WTC11 (cell line): ENCODE measurements at regions not wholly inside any gene's neighbourhood (a gene's known extent, or its start where the extent isn't known, plus 50 kb on each side); places are given as distances from the start of the nearest gene placed in this dataset.

Experiments used
- ATAC-seq: fragments of 200-7000 bp; cut with Tn5 transposase; 2 replicates; pipeline ENCODE4 v1.10.0; 2021; ENCODE audit warnings: mild to moderate bottlenecking, moderate library complexity
- CTCF ChIA-PET: fragments of 300-600 bp; sonication (Branson Sonifier 250); formaldehyde crosslinking; loops from one replicate; lab custom pipeline; 2021; ENCODE audit warnings: antibody characterized with exemption; lab: Charles Lee
- POLR2A ChIA-PET: fragments of 350-600 bp; sonication (Branson Sonifier 250); formaldehyde crosslinking; loops from one replicate; lab custom pipeline; 2021; ENCODE audit warnings: antibody characterized with exemption; lab: Charles Lee
- DNase-seq: peaks from one replicate; pipeline ENCODE4 v3.0.0; 2021; ENCODE audit warnings: low spot score
- H3K27ac Mint-ChIP-seq: 2 replicates; pipeline ENCODE4 v1.8.0; 2021; ENCODE audit warnings: mixed read lengths
- H3K27me3 Mint-ChIP-seq: 2 replicates; pipeline ENCODE4 v1.8.0; 2021; ENCODE audit warnings: low read depth, mild to moderate bottlenecking, moderate library complexity, mixed read lengths
- H3K36me3 Mint-ChIP-seq: 2 replicates; pipeline ENCODE4 v1.8.0; 2021; ENCODE audit warnings: mixed read lengths
- H3K4me1 Mint-ChIP-seq: 2 replicates; pipeline ENCODE4 v1.8.0; 2022; ENCODE audit warnings: mixed read lengths
- H3K4me3 Mint-ChIP-seq: 2 replicates; pipeline ENCODE4 v1.8.0; 2021; ENCODE audit warnings: mild to moderate bottlenecking, moderate library complexity, mixed read lengths
- H3K9me3 Mint-ChIP-seq: 2 replicates; pipeline ENCODE4 v1.8.0; 2021; ENCODE audit warnings: mixed read lengths
- CDX4 ChIP-seq: fragments of 250-450 bp; sonication (Bioruptor Pico); IDR thresholded peaks from 2 replicates; pipeline ENCODE4 v1.9.0; 2021; ENCODE audit warnings: moderate library complexity, mild to moderate bottlenecking, inconsistent platforms, borderline replicate concordance
- CREM ChIP-seq: sonication (generic); formaldehyde crosslinking; IDR thresholded peaks from 2 replicates; pipeline ENCODE4 v1.8.1; 2022; ENCODE audit warnings: mild to moderate bottlenecking, missing genetic modification reagents, moderate library complexity
- HMGA2 ChIP-seq: fragments of 250-450 bp; sonication (Bioruptor Pico); IDR thresholded peaks from 2 replicates; pipeline ENCODE4 v1.4.0; 2021; ENCODE audit warnings: mild to moderate bottlenecking, moderate library complexity
- MLX ChIP-seq: sonication (generic); formaldehyde crosslinking; IDR thresholded peaks from 2 replicates; pipeline ENCODE4 v1.8.1; 2023; ENCODE audit warnings: mild to moderate bottlenecking, missing genetic modification reagents, moderate library complexity
- MXD4 ChIP-seq: fragments of 250-450 bp; sonication (Bioruptor Pico); IDR thresholded peaks from 2 replicates; pipeline ENCODE4 v1.8.0; 2021; ENCODE audit warnings: mild to moderate bottlenecking, moderate library complexity, borderline replicate concordance
- MYBL2 ChIP-seq: sonication (generic); formaldehyde crosslinking; IDR thresholded peaks from 2 replicates; pipeline ENCODE4 v1.8.1; 2023; ENCODE audit warnings: mild to moderate bottlenecking, moderate library complexity, missing genetic modification reagents
- NFATC4 ChIP-seq: fragments of 250-450 bp; sonication (Bioruptor Pico); IDR thresholded peaks from 2 replicates; pipeline ENCODE4 v1.9.0; 2021; ENCODE audit warnings: mild to moderate bottlenecking
- NR3C1 ChIP-seq: sonication (generic); formaldehyde crosslinking; conservative IDR thresholded peaks from 2 replicates; pipeline ENCODE4 v1.8.1; 2023; ENCODE audit warnings: low read depth, mild to moderate bottlenecking, missing genetic modification reagents
- PRRX2 ChIP-seq: fragments of 250-450 bp; sonication (Bioruptor Pico); IDR thresholded peaks from 2 replicates; pipeline ENCODE4 v1.8.0; 2021; ENCODE audit warnings: mild to moderate bottlenecking
- STAT6 ChIP-seq: sonication (generic); formaldehyde crosslinking; conservative IDR thresholded peaks from 2 replicates; pipeline ENCODE4 v1.8.1; 2023; ENCODE audit warnings: mild to moderate bottlenecking, low read depth, missing genetic modification reagents, moderate library complexity
- USF1 ChIP-seq: sonication (generic); formaldehyde crosslinking; IDR thresholded peaks from 2 replicates; pipeline ENCODE4 v1.8.0; 2022; ENCODE audit warnings: mild to moderate bottlenecking, missing genetic modification reagents
- USF2 ChIP-seq: sonication (generic); formaldehyde crosslinking; IDR thresholded peaks from 2 replicates; pipeline ENCODE4 v1.8.1; 2023; ENCODE audit warnings: mild to moderate bottlenecking, missing genetic modification reagents, moderate library complexity
- ZBTB21 ChIP-seq: sonication (generic); formaldehyde crosslinking; IDR thresholded peaks from 2 replicates; pipeline ENCODE4 v1.8.1; 2023; ENCODE audit warnings: mild to moderate bottlenecking, missing genetic modification reagents, borderline replicate concordance
- ZMAT4 ChIP-seq: fragments of 250-450 bp; sonication (Bioruptor Pico); IDR thresholded peaks from 2 replicates; pipeline ENCODE4 v1.9.0; 2021; ENCODE audit warnings: mild to moderate bottlenecking
- ZNF219 ChIP-seq: sonication (generic); formaldehyde crosslinking; IDR thresholded peaks from 2 replicates; pipeline ENCODE4 v1.8.0; 2023; ENCODE audit warnings: missing genetic modification reagents, mild to moderate bottlenecking, borderline replicate concordance
- ZNF396 ChIP-seq: fragments of 250-450 bp; sonication (Bioruptor Pico); IDR thresholded peaks from 2 replicates; pipeline ENCODE4 v1.8.0; 2021; ENCODE audit warnings: mild to moderate bottlenecking, moderate library complexity, borderline replicate concordance
- TF ChIP-seq, protein P1 (sequence below): fragments of 250-450 bp; sonication (Bioruptor Pico); conservative IDR thresholded peaks from 2 replicates; pipeline ENCODE4 v1.9.0; 2021; ENCODE audit warnings: mild to moderate bottlenecking
- TF ChIP-seq, protein P2 (sequence below): fragments of 250-450 bp; sonication (Bioruptor Pico); IDR thresholded peaks from 2 replicates; pipeline ENCODE4 v2.1.2; 2022; ENCODE audit warnings: mild to moderate bottlenecking, moderate library complexity
- TF ChIP-seq, protein P3 (sequence below): sonication (generic); formaldehyde crosslinking; IDR thresholded peaks from 2 replicates; pipeline ENCODE4 v1.8.0; 2023; ENCODE audit warnings: missing genetic modification reagents

GRCh38 chr20:60255415-60255814, 297.2 kb downstream of the CDH26 start:
- TF ChIP-seq ZBTB21 (CRISPR knock-in tag): no peak
- TF ChIP-seq NFATC4 (CRISPR knock-in tag): no peak
- TF ChIP-seq MYBL2 (CRISPR knock-in tag): no peak
- no peak for TF ChIP-seq CREM (CRISPR knock-in tag)
- TF ChIP-seq STAT6: no peak
- TF ChIP-seq USF2 (CRISPR knock-in tag): no peak
- no peak for TF ChIP-seq CDX4 (CRISPR knock-in tag)
- no peak for TF ChIP-seq USF1 (CRISPR knock-in tag)
- TF ChIP-seq, protein P1, sequence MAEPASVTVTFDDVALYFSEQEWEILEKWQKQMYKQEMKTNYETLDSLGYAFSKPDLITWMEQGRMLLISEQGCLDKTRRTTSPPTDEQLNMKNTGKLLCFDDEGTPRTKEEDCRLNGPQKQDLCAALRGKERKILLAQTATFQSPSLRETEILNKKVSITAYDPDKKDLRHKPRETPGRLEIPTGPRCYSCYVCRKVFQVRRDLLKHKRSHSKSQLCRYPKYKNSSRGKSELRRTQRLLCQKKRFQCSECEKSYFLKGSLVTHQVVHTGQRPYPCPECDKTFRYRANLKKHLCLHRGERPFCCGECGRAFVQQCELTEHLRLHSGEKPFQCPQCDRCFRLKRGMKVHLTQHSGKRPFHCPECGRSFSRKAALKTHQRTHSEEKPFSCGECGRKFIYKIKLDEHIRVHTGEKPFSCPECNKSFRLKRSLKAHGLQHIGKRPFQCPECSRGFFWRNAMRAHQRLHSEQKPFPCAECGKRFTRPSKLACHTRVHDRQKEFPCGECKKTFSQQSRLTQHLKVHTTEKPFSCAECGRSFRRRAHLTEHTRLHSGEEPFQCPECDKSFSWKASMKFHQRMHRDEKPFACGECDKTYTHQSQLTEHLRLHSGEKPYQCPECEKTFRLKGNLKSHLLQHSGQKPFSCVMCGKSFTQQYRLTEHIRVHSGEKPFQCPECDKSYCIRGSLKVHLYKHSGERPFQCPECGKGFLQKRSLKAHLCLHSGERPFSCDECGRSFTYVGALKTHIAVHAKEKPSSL (CRISPR knock-in tag): no peak
- TF ChIP-seq ZNF396 (CRISPR knock-in tag): no peak
- no peak for TF ChIP-seq ZMAT4 (CRISPR knock-in tag)
- no peak for TF ChIP-seq HMGA2 (CRISPR knock-in tag)
- TF ChIP-seq, protein P2, sequence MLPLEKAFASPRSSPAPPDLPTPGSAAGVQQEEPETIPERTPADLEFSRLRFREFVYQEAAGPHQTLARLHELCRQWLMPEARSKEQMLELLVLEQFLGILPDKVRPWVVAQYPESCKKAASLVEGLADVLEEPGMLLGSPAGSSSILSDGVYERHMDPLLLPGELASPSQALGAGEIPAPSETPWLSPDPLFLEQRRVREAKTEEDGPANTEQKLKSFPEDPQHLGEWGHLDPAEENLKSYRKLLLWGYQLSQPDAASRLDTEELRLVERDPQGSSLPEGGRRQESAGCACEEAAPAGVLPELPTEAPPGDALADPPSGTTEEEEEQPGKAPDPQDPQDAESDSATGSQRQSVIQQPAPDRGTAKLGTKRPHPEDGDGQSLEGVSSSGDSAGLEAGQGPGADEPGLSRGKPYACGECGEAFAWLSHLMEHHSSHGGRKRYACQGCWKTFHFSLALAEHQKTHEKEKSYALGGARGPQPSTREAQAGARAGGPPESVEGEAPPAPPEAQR (CRISPR knock-in tag): no peak
- TF ChIP-seq NR3C1 (CRISPR knock-in tag): no peak
- no peak for TF ChIP-seq ZNF219 (CRISPR knock-in tag)
- no peak for TF ChIP-seq PRRX2 (CRISPR knock-in tag)
- TF ChIP-seq MXD4 (CRISPR knock-in tag): no peak
- TF ChIP-seq, protein P3, sequence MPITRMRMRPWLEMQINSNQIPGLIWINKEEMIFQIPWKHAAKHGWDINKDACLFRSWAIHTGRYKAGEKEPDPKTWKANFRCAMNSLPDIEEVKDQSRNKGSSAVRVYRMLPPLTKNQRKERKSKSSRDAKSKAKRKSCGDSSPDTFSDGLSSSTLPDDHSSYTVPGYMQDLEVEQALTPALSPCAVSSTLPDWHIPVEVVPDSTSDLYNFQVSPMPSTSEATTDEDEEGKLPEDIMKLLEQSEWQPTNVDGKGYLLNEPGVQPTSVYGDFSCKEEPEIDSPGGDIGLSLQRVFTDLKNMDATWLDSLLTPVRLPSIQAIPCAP: no peak
- TF ChIP-seq MLX (CRISPR knock-in tag): no peak
- TF ChIP-seq, all 79 proteins: peak for 0
- peaks cover 11% of the 10 kb centered on the region for H3K4me1 Mint-ChIP-seq
- peaks cover 7% of the 10 kb centered on the region for H3K9me3 Mint-ChIP-seq
- H3K27me3 Mint-ChIP-seq: peaks cover 46% of the 10 kb centered on the region
- ChIA-PET CTCF (interaction anchor here (0.7 to 2.0 kb wide), 2 partner anchors 45 to 245 kb away, joined by 3 to 11 read pairs; no protein-coding TSS in a partner anchor), POLR2A (no interaction called here)
- no peak overlapping the region for H3K4me3 Mint-ChIP-seq
- peaks cover 2% of the 10 kb centered on the region for H3K36me3 Mint-ChIP-seq
- ATAC-seq (no peak; the same call in 1 of the 2 replicates), DNase-seq (no peak)
- no peak overlapping the region for H3K27ac Mint-ChIP-seq
